Transverse colon (tissue), 4 donors: ENCODE measurements at regions not wholly inside any gene's neighbourhood (a gene's known extent, or its start where the extent isn't known, plus 50 kb on each side); places are given as distances from the start of the nearest gene placed in this dataset.

Source experiments
- DNase-seq: peaks from one replicate; pipeline ENCODE4 v3.0.0-alpha.2; 2019
- H3K27ac ChIP-seq, 4 donors: fragments of 200-600 bp; sonication (generic); 2 replicates each; pipeline ENCODE4 v1.5.1; 2016 to 2018; ENCODE audit warnings: inconsistent platforms in 4 of 4
- H3K27me3 ChIP-seq: fragments of 200-600 bp; sonication (generic); 2 replicates; pipeline ENCODE4 v1.5.1; 2017; ENCODE audit warnings: inconsistent platforms
- H3K36me3 ChIP-seq, 4 donors: fragments of 200-600 bp; sonication (generic); 2 replicates each; pipeline ENCODE4 v1.5.1; 2017 to 2019; ENCODE audit warnings: inconsistent platforms in 4 of 4
- H3K4me1 ChIP-seq, 4 donors: fragments of 200-600 bp; sonication (generic); 2 replicates each; pipeline ENCODE4 v1.5.1; 2017 to 2020; ENCODE audit warnings: inconsistent platforms in 4 of 4
- H3K4me3 ChIP-seq, 4 donors: fragments of 200-600 bp; sonication (generic); 1 replicate in 1 of 4; 2 replicates in 3 of 4; pipeline versions ENCODE4 v1.5.1 to v1.6.1; 2017 to 2019; ENCODE audit warnings: inconsistent platforms in 4 of 4
- H3K9me3 ChIP-seq, 2 donors: fragments of 200-600 bp; sonication (generic); 2 replicates each; pipeline ENCODE4 v1.5.1; 2017 to 2019; ENCODE audit warnings: inconsistent platforms in 2 of 2
- CTCF ChIP-seq, 5 experiments: fragments of 200-600 bp in 3 of 5; fragments of 450-650 bp in 2 of 5; sonication (generic) in 3 of 5; IDR thresholded peaks; 1 replicate in 2 of 5; 2 replicates in 3 of 5; pipeline ENCODE4 v1.5.1; 2016 to 2017; ENCODE audit warnings: antibody characterized with exemption in 5 of 5, inconsistent platforms in 3 of 5, mild to moderate bottlenecking in 2 of 5, moderate library complexity in 1 of 5
- EP300 ChIP-seq: sonication (generic); formaldehyde crosslinking; IDR thresholded peaks from one replicate; pipeline ENCODE4 v1.6.1; 2017; ENCODE audit warnings: antibody characterized with exemption, low read depth
- POLR2A ChIP-seq: fragments of 450-650 bp; IDR thresholded peaks from one replicate; pipeline ENCODE4 v1.6.1; 2016; ENCODE audit warnings: antibody characterized with exemption, mild to moderate bottlenecking, moderate library complexity
- POLR2AphosphoS5 ChIP-seq, 3 donors: sonication (generic); formaldehyde crosslinking; IDR thresholded peaks; one replicate each; pipeline ENCODE4 v1.6.1; 2016; ENCODE audit warnings: antibody characterized with exemption in 3 of 3
- WGBS, 2 donors: methylation state at CpG; one replicate each; pipeline ENCODE4 v1.1.5; 2018; ENCODE audit warnings: low coverage in 1 of 2; 5-methylcytosine and 5-hydroxymethylcytosine counted together
- in situ Hi-C, 4 donors: fragments of 200-750 bp; cut with MboI; loops; one replicate each; pipeline versions ENCODE4 v1.15.0 to v1.15.1; 2017; ENCODE audit warnings: low sequenced_read_pairs in 3 of 4, low pct_ligation_motif_present in 1 of 4, low pct_unique_long_range_greater_than_20kb in 1 of 4
- intact Hi-C: fragments of 100-400 bp; cut with DNase I; formaldehyde crosslinking; loops from one replicate; pipeline ENCODE4 v1.15.1; 2023; ENCODE audit warnings: low total_unique reads

GRCh38 chr1:185446131-185446530 is 129.1 kb upstream of the IVNS1ABP start:
- in situ Hi-C loops (no loop called here), intact Hi-C loops (no loop called here)
- no peaks in the 10 kb centered on the region for H3K9me3 ChIP-seq
- TF ChIP-seq POLR2A, result no peak
- TF ChIP-seq EP300, result no peak
- TF ChIP-seq POLR2AphosphoS5 (IDR thresholded peaks at IDR 0.05), result no peak
- TF ChIP-seq CTCF (IDR thresholded peaks at IDR 0.05), result no peak
- H3K4me3 ChIP-seq, result no peak overlapping the region
- H3K4me1 ChIP-seq, result peaks cover 0 to 10% (median 2%) of the 10 kb centered on the region in 4 donors
- no peak overlapping the region for H3K27ac ChIP-seq
- H3K27me3 ChIP-seq, result no peaks in the 10 kb centered on the region
- no peak for DNase-seq
- H3K36me3 ChIP-seq, result no peaks in the 10 kb centered on the region

DNA sequence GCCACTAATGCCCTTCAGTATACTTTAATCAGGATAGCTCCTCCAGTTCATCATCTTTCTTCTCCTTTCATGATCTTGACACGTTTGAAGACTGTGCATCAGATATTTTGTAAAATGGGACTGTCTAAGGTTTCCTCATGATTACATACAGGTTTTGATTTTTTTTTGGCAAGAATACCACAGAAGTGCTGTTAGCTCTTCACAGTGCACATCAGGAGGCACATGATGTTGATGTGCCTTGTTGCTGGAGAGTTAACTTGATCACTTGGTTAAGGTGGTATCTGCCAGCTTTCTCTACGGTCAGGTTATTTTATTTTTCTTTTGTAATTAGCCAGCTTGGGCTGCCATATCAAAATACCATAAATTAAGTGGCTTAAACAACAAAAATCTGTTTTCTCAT is 128.6 kb upstream of the IVNS1ABP start:
- no peak overlapping the region for H3K4me3 ChIP-seq
- H3K27me3 ChIP-seq, result no peaks in the 10 kb centered on the region
- no peak for TF ChIP-seq POLR2A
- TF ChIP-seq EP300, result no peak
- no peak for TF ChIP-seq POLR2AphosphoS5 (IDR thresholded peaks at IDR 0.05)
- TF ChIP-seq CTCF (IDR thresholded peaks at IDR 0.05), result no peak
- H3K36me3 ChIP-seq, result no peaks in the 10 kb centered on the region
- DNase-seq, result no peak
- in situ Hi-C loops (no loop called here), intact Hi-C loops (no loop called here)
- 78 to 93% methylated on average over 2 of the region's 2 CpGs for WGBS, 2 donors
- peaks cover 0 to 5% (median 2%) of the 10 kb centered on the region in 4 donors for H3K4me1 ChIP-seq
- H3K27ac ChIP-seq, result no peak overlapping the region
- no peaks in the 10 kb centered on the region for H3K9me3 ChIP-seq

- Histone ChIP-seq H3K9me3 (no peaks in the 10 kb centered on the region), H3K4me1 (peaks cover 0 to 4% (median 2%) of the 10 kb centered on the region in 4 donors), H3K36me3 (no peaks in the 10 kb centered on the region), H3K4me3 (no peak overlapping the region), H3K27me3 (no peaks in the 10 kb centered on the region), H3K27ac (no peak overlapping the region)
- in situ Hi-C loops, result no loop called here
- no peak for DNase-seq
- intact Hi-C loops, result no loop called here
- TF ChIP-seq CTCF (IDR thresholded peaks at IDR 0.05) (no peak), POLR2AphosphoS5 (IDR thresholded peaks at IDR 0.05) (no peak), EP300 (no peak), POLR2A (no peak)
- WGBS, 2 donors, result 83 to 91% methylated on average over 1 to 8 of the region's 8 CpGs
These were observed 127.6 kb upstream of the IVNS1ABP start for GRCh38 chr1:185444676-185445075.

GRCh38 chr1:185442050-185442449 is 125.0 kb upstream of the IVNS1ABP start:
- WGBS, 2 donors, result 81 to 92% methylated on average over 2 of the region's 2 CpGs
- TF ChIP-seq CTCF (IDR thresholded peaks at IDR 0.05), result no peak
- TF ChIP-seq EP300, result no peak
- no peak for TF ChIP-seq POLR2AphosphoS5 (IDR thresholded peaks at IDR 0.05)
- TF ChIP-seq POLR2A, result no peak
- Histone ChIP-seq H3K27ac (no peak overlapping the region), H3K9me3 (no peaks in the 10 kb centered on the region), H3K4me1 (peaks cover 0 to 3% (median 0%) of the 10 kb centered on the region in 4 donors), H3K4me3 (no peak overlapping the region), H3K36me3 (no peaks in the 10 kb centered on the region), H3K27me3 (no peaks in the 10 kb centered on the region)
- intact Hi-C loops (no loop called here), in situ Hi-C loops (no loop called here)
- no peak for DNase-seq
